ENCODE measurements at regions not wholly inside any gene's neighbourhood (a gene's known extent, or its start where the extent isn't known, plus 50 kb on each side); places are given as distances from the start of the nearest gene placed in this dataset.

DNA sequence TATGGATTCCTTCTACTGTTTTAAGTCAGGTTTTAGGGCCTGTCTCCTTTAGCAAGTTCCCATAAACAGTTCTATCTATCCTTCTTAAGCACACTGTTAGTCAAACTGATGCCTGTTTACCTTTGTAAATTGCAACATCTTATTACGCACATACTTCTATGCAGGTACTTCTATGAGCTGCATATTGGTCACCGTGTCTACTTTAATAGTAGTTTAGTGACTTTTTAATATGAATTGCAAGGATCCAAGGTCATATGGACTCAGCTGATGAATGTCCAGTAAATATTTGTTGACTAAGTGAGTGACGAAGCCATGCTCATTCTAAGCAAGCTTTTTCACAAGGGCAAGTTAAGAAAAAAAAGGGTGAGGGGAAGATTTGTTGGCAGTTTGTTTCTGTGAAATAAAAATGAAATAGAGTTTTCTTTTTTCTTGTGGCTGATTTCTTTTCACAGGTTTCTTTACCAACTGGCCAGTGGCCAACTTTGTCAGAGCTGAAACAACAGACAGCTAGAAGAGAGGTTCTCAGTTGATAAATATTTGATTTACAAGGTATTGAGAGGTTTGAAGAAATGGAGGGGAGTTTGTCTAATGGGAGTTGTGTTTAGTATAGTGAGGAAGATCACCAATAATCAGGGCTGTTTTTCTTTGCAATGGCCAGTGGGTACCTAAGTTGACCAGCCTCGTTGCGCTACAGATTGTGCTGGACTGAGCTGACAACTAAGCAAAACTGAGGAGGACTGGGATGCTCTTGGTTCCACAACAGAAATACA, 141.1 kb downstream of the SLC15A5 start:
- Histone ChIP-seq H3K27me3 (ENCODE audit: control insufficient read depth, insufficient read depth, low read length) (no peaks in the 10 kb centered on the region), H3K27ac (ENCODE audit: low read length) (no peak overlapping the region), H3K4me1 (ENCODE audit: control insufficient read depth, low read depth, low read length) (no peaks in the 10 kb centered on the region), H3K9ac (ENCODE audit: low read length) (no peak overlapping the region), H3K4me3 (ENCODE audit: low read length) (no peak overlapping the region), H3K36me3 (ENCODE audit: control insufficient read depth, low read depth, low read length) (no peaks in the 10 kb centered on the region), H3K9me3 (ENCODE audit: control insufficient read depth, low read depth, low read length) (no peaks in the 10 kb centered on the region)

GRCh38 chr12:16135323-16135722, 142.2 kb downstream of the SLC15A5 start:
- no peak overlapping the region for H3K4me3 ChIP-seq (ENCODE audit: low read length)
- no peaks in the 10 kb centered on the region for H3K36me3 ChIP-seq (ENCODE audit: control insufficient read depth, low read depth, low read length)
- H3K4me1 ChIP-seq (ENCODE audit: control insufficient read depth, low read depth, low read length), result no peaks in the 10 kb centered on the region
- H3K27me3 ChIP-seq (ENCODE audit: control insufficient read depth, insufficient read depth, low read length), result no peaks in the 10 kb centered on the region
- no peaks in the 10 kb centered on the region for H3K9me3 ChIP-seq (ENCODE audit: control insufficient read depth, low read depth, low read length)
- no peak overlapping the region for H3K9ac ChIP-seq (ENCODE audit: low read length)
- H3K27ac ChIP-seq (ENCODE audit: low read length), result no peak overlapping the region

- Histone ChIP-seq H3K4me3 (ENCODE audit: low read length) (no peak overlapping the region), H3K9ac (ENCODE audit: low read length) (no peak overlapping the region), H3K4me1 (ENCODE audit: control insufficient read depth, low read depth, low read length) (no peaks in the 10 kb centered on the region), H3K9me3 (ENCODE audit: control insufficient read depth, low read depth, low read length) (no peaks in the 10 kb centered on the region), H3K36me3 (ENCODE audit: control insufficient read depth, low read depth, low read length) (no peaks in the 10 kb centered on the region), H3K27me3 (ENCODE audit: control insufficient read depth, insufficient read depth, low read length) (no peaks in the 10 kb centered on the region), H3K27ac (ENCODE audit: low read length) (no peak overlapping the region)
Measured at GRCh38 chr12:16130343-16130742, 147.1 kb downstream of the SLC15A5 start.

- H3K27ac ChIP-seq (ENCODE audit: low read length), result no peak overlapping the region
- no peak overlapping the region for H3K9ac ChIP-seq (ENCODE audit: low read length)
- peaks cover 7% of the 10 kb centered on the region for H3K4me1 ChIP-seq (ENCODE audit: control insufficient read depth, low read depth, low read length)
- no peak overlapping the region for H3K4me3 ChIP-seq (ENCODE audit: low read length)
- H3K36me3 ChIP-seq (ENCODE audit: control insufficient read depth, low read depth, low read length), result no peaks in the 10 kb centered on the region
- H3K9me3 ChIP-seq (ENCODE audit: control insufficient read depth, low read depth, low read length), result no peaks in the 10 kb centered on the region
- no peaks in the 10 kb centered on the region for H3K27me3 ChIP-seq (ENCODE audit: control insufficient read depth, insufficient read depth, low read length)
Measured at GRCh38 chr12:16121953-16122352, 155.5 kb downstream of the SLC15A5 start.

DNA sequence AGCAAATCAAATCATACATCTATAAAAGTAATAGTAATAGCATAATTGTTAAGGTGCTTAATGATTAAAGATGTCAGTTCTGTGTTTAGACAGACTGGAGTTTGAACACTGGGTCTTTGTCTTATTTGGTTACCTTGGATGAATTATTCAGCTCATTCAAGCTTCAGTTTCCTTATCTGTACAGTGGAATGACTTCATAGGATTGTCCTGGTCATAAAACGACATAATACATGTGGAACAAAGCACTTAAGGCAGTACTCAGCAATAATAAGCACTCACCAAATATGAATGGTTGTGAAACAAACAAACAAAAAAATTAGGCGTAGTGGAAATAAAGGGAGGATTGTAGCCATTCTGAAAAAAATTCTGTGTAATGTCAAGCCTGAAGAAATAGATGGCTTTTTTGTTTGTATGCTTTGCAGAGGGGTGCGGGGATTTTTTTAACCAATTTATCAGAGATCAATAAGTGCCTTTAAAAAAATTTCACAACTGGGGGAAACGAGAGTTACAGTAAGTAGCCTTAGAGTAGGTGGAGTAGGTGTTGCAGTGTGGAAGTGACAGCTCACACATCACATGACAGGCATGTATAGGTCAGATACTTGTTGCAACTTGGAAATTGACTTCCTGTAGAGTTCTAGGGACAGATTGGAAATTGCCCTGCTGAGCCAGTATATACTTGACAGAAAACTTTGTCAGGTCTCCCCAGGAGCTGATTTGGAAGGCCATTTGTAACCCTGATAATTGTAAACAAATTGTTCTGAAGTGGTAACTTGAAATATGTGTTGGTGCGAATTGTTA, 157.7 kb downstream of the SLC15A5 start:
- no peaks in the 10 kb centered on the region for H3K9me3 ChIP-seq (ENCODE audit: control insufficient read depth, low read depth, low read length)

DNA sequence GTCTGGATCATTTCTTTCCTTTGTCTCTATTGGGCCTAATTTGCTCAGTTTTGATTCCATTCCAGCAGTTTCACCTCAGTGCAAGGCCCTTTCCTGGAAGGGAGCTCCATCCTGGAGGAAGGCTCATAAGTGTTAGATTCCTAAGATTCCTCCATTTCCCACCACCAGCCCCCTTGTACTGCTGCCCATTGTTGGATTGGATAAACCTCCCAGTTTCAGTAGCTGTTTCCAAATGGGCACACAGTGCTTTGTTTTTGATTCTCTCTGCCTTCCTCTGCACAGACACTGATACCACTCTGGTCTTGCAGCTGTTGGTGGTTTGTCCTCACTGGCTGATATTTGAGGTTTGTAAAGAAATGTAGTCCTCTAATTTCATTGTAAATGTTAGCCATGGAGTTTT, 158.9 kb downstream of the SLC15A5 start:
- no peaks in the 10 kb centered on the region for H3K36me3 ChIP-seq (ENCODE audit: control insufficient read depth, low read depth, low read length)
- peaks cover 10% of the 10 kb centered on the region for H3K4me1 ChIP-seq (ENCODE audit: control insufficient read depth, low read depth, low read length)
- peak overlapping the region; percentile 18 for H3K27ac ChIP-seq (ENCODE audit: low read length)
- H3K4me3 ChIP-seq (ENCODE audit: low read length), result no peak overlapping the region
- H3K9ac ChIP-seq (ENCODE audit: low read length), result no peak overlapping the region
- H3K27me3 ChIP-seq (ENCODE audit: control insufficient read depth, insufficient read depth, low read length), result no peaks in the 10 kb centered on the region
- H3K9me3 ChIP-seq (ENCODE audit: control insufficient read depth, low read depth, low read length), result no peaks in the 10 kb centered on the region

More for the DNA sequence above, 157.7 kb downstream of the SLC15A5 start:
- Histone ChIP-seq H3K36me3 (ENCODE audit: control insufficient read depth, low read depth, low read length) (no peaks in the 10 kb centered on the region), H3K4me1 (ENCODE audit: control insufficient read depth, low read depth, low read length) (peaks cover 7% of the 10 kb centered on the region), H3K27ac (ENCODE audit: low read length) (no peak overlapping the region), H3K4me3 (ENCODE audit: low read length) (no peak overlapping the region), H3K9ac (ENCODE audit: low read length) (no peak overlapping the region), H3K27me3 (ENCODE audit: control insufficient read depth, insufficient read depth, low read length) (no peaks in the 10 kb centered on the region)

GRCh38 chr12:16112612-16113560, 164.6 kb downstream of the SLC15A5 start:
- H3K9me3 ChIP-seq (ENCODE audit: control insufficient read depth, low read depth, low read length), result no peaks in the 10 kb centered on the region
- peak overlapping the region; percentile 52 for H3K4me3 ChIP-seq (ENCODE audit: low read length)
- no peaks in the 10 kb centered on the region for H3K36me3 ChIP-seq (ENCODE audit: control insufficient read depth, low read depth, low read length)
- H3K27me3 ChIP-seq (ENCODE audit: control insufficient read depth, insufficient read depth, low read length), result no peaks in the 10 kb centered on the region
- H3K4me1 ChIP-seq (ENCODE audit: control insufficient read depth, low read depth, low read length), result peaks cover 17% of the 10 kb centered on the region
- H3K27ac ChIP-seq (ENCODE audit: low read length), result no peak overlapping the region
- no peak overlapping the region for H3K9ac ChIP-seq (ENCODE audit: low read length)

DNA sequence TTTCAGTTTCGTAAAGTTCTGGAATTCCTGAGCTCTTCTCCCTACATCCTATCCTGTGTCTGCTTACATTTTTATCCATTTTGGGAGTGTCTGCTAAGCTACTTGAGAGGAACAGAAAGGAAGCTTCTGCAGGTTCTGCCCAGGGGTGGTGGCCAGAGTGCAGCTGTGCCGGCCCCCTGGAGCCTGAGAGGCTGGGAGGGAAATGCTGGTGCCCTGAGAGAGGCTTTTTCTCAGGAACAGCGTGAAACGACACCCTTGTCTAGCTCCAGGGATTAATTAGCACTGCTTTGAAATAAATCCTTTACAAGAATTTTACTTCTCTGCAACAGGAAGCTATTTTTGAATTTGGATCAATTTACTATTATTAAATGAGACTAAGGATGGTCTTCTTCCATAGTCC, 165.4 kb downstream of the SLC15A5 start:
- peaks cover 17% of the 10 kb centered on the region for H3K4me1 ChIP-seq (ENCODE audit: control insufficient read depth, low read depth, low read length)
- no peaks in the 10 kb centered on the region for H3K9me3 ChIP-seq (ENCODE audit: control insufficient read depth, low read depth, low read length)
- peak overlapping the region; percentile 52 for H3K4me3 ChIP-seq (ENCODE audit: low read length)
- no peaks in the 10 kb centered on the region for H3K27me3 ChIP-seq (ENCODE audit: control insufficient read depth, insufficient read depth, low read length)
- H3K36me3 ChIP-seq (ENCODE audit: control insufficient read depth, low read depth, low read length), result no peaks in the 10 kb centered on the region
- no peak overlapping the region for H3K9ac ChIP-seq (ENCODE audit: low read length)
- no peak overlapping the region for H3K27ac ChIP-seq (ENCODE audit: low read length)

GRCh38 chr12:16110596-16110995, 166.9 kb downstream of the SLC15A5 start:
- Histone ChIP-seq H3K27ac (ENCODE audit: low read length) (no peak overlapping the region), H3K9ac (ENCODE audit: low read length) (no peak overlapping the region), H3K4me3 (ENCODE audit: low read length) (no peak overlapping the region), H3K9me3 (ENCODE audit: control insufficient read depth, low read depth, low read length) (no peaks in the 10 kb centered on the region), H3K36me3 (ENCODE audit: control insufficient read depth, low read depth, low read length) (no peaks in the 10 kb centered on the region), H3K4me1 (ENCODE audit: control insufficient read depth, low read depth, low read length) (peaks cover 17% of the 10 kb centered on the region), H3K27me3 (ENCODE audit: control insufficient read depth, insufficient read depth, low read length) (no peaks in the 10 kb centered on the region)

GRCh38 chr12:16103851-16104250, 173.6 kb downstream of the SLC15A5 start:
- Histone ChIP-seq H3K4me3 (ENCODE audit: low read length) (no peak overlapping the region), H3K4me1 (ENCODE audit: control insufficient read depth, low read depth, low read length) (no peaks in the 10 kb centered on the region), H3K27me3 (ENCODE audit: control insufficient read depth, insufficient read depth, low read length) (no peaks in the 10 kb centered on the region), H3K9ac (ENCODE audit: low read length) (no peak overlapping the region), H3K36me3 (ENCODE audit: control insufficient read depth, low read depth, low read length) (no peaks in the 10 kb centered on the region), H3K27ac (ENCODE audit: low read length) (no peak overlapping the region), H3K9me3 (ENCODE audit: control insufficient read depth, low read depth, low read length) (peaks cover 4% of the 10 kb centered on the region)

- no peak overlapping the region for H3K4me3 ChIP-seq (ENCODE audit: low read length)
Measured at GRCh38 chr12:16100206-16100605, 177.3 kb downstream of the SLC15A5 start.

More at GRCh38 chr12:16100206-16100605, 177.3 kb downstream of the SLC15A5 start:
- no peak overlapping the region for H3K9ac ChIP-seq (ENCODE audit: low read length)
- H3K27me3 ChIP-seq (ENCODE audit: control insufficient read depth, insufficient read depth, low read length), result no peaks in the 10 kb centered on the region
- no peak overlapping the region for H3K27ac ChIP-seq (ENCODE audit: low read length)
- no peaks in the 10 kb centered on the region for H3K36me3 ChIP-seq (ENCODE audit: control insufficient read depth, low read depth, low read length)
- H3K4me1 ChIP-seq (ENCODE audit: control insufficient read depth, low read depth, low read length), result no peaks in the 10 kb centered on the region
- H3K9me3 ChIP-seq (ENCODE audit: control insufficient read depth, low read depth, low read length), result peaks cover 4% of the 10 kb centered on the region
